GM12878 (cell line): ENCODE measurements at regions not wholly inside any gene's neighbourhood (a gene's known extent, or its start where the extent isn't known, plus 50 kb on each side); places are given as distances from the start of the nearest gene placed in this dataset.

Source experiments
- ATAC-seq: fragments of 200-7000 bp; cut with Tn5 transposase; 3 replicates; pipeline ENCODE4 v1.9.1; 2020; ENCODE audit warnings: mild to moderate bottlenecking, moderate library complexity
- BruUV-seq: library from RNA; stranded (reverse); fragments of 400-500 nt; replicated peaks from 2 replicates; lab custom pipeline; 2021; lab: Mats Ljungman, UMichigan
- CTCF ChIA-PET: fragments of 300-600 bp; sonication (Branson Sonifier 250); formaldehyde crosslinking; extraction: SDS; loops from one replicate; lab custom pipeline; 2021; ENCODE audit warnings: inconsistent platforms; lab: Yijun Ruan, JAX
- POLR2A ChIA-PET: fragments of 350-600 bp; formaldehyde crosslinking; extraction: SDS; loops from one replicate; lab custom pipeline; 2021; ENCODE audit warnings: inconsistent platforms; lab: Charles Lee
- RAD21 ChIA-PET: fragments of 300-600 bp; sonication (Branson Sonifier 250); formaldehyde crosslinking; loops from one replicate; lab custom pipeline; 2023; ENCODE audit warnings: antibody characterized with exemption; ENCODE audit not compliant: unreplicated experiment; lab: Charles Lee
- SMC1A ChIA-PET: fragments of 300-600 bp; sonication (Branson Sonifier 250); formaldehyde crosslinking; loops from one replicate; lab custom pipeline; 2023; ENCODE audit not compliant: unreplicated experiment, uncharacterized antibody; lab: Charles Lee
- DNase-seq: peaks from one replicate; pipeline ENCODE4 v3.0.0-alpha.2; 2011; ENCODE audit warnings: low read depth, low spot score
- FAIRE-seq: peaks from 3 replicates; lab custom pipeline; 2011; peaks lifted over from hg19 to GRCh38; lab: Jason Lieb, UNC
- H2AFZ ChIP-seq: 2 replicates; pipeline ENCODE4 v1.6.0; 2011; ENCODE audit warnings: low read depth, low read length, control low read depth; ENCODE audit not compliant: control insufficient read depth
- H3K27ac ChIP-seq: 2 replicates; pipeline ENCODE4 v1.5.1; 2011; ENCODE audit warnings: control low read depth; ENCODE audit not compliant: control insufficient read depth, insufficient read depth
- H3K27me3 ChIP-seq, 2 experiments: replicated peaks in 1 of 2; 2 replicates each; pipeline versions ENCODE4 v1.6.0 to v1.6.1; 2011; ENCODE audit warnings: low read length in 1 of 2; ENCODE audit not compliant: control insufficient read depth in 2 of 2, insufficient read depth in 2 of 2
- H3K36me3 ChIP-seq, 2 experiments: 2 replicates each; pipeline ENCODE4 v1.5.1; 2011; ENCODE audit warnings: low read length in 1 of 2; ENCODE audit not compliant: control insufficient read depth in 2 of 2, insufficient read depth in 2 of 2
- H3K4me1 ChIP-seq: 2 replicates; pipeline ENCODE4 v1.6.1; 2011; ENCODE audit warnings: mild to moderate bottlenecking, low read length, moderate library complexity, mixed read lengths; ENCODE audit not compliant: control insufficient read depth, insufficient read depth
- H3K4me2 ChIP-seq: 2 replicates; pipeline ENCODE4 v1.6.0; 2011; ENCODE audit warnings: control low read depth; ENCODE audit not compliant: control insufficient read depth, insufficient read depth
- H3K4me3 ChIP-seq: fragments of 200-600 bp; sonication (generic); 2 replicates; pipeline ENCODE4 v1.5.1; 2016
- H3K79me2 ChIP-seq: 2 replicates; pipeline ENCODE4 v1.6.0; 2011; ENCODE audit warnings: low read length; ENCODE audit not compliant: control insufficient read depth, insufficient read depth
- H3K9ac ChIP-seq: 2 replicates; pipeline ENCODE4 v1.8.0; 2011; ENCODE audit warnings: low read length, control low read depth, mixed read lengths; ENCODE audit not compliant: control insufficient read depth, insufficient read depth
- H3K9me3 ChIP-seq: replicated peaks from 3 replicates; pipeline ENCODE4 v1.5.1; 2011; ENCODE audit warnings: mild to moderate bottlenecking, low read length; ENCODE audit not compliant: control insufficient read depth, insufficient read depth
- H4K20me1 ChIP-seq: 2 replicates; pipeline ENCODE4 v1.6.0; 2011; ENCODE audit not compliant: control insufficient read depth, insufficient read depth
- IKZF1 ChIP-seq: fragments of 450-650 bp; conservative IDR thresholded peaks from 2 replicates; pipeline ENCODE4 v1.6.1; 2017; ENCODE audit warnings: antibody characterized with exemption, mild to moderate bottlenecking
- IKZF2 ChIP-seq, 2 experiments: fragments of 450-650 bp; IDR thresholded peaks; 2 replicates each; pipeline ENCODE4 v1.6.1; 2017; ENCODE audit warnings: mild to moderate bottlenecking in 2 of 2, moderate library complexity in 2 of 2
- MEF2B ChIP-seq: fragments of 450-650 bp; IDR thresholded peaks from 2 replicates; pipeline ENCODE4 v1.6.1; 2018; ENCODE audit warnings: mild to moderate bottlenecking, moderate library complexity; ENCODE audit not compliant: partially characterized antibody, poor library complexity, severe bottlenecking
- MTA2 ChIP-seq: fragments of 450-650 bp; IDR thresholded peaks from 2 replicates; pipeline ENCODE4 v1.6.1; 2016; ENCODE audit warnings: low read depth, mild to moderate bottlenecking, moderate library complexity
- RUNX3 ChIP-seq: IDR thresholded peaks from 2 replicates; pipeline ENCODE4 v1.6.1; 2012; ENCODE audit warnings: low read length, inconsistent platforms
- YBX1 ChIP-seq: fragments of 450-650 bp; IDR thresholded peaks from 2 replicates; pipeline ENCODE4 v1.6.1; 2016; ENCODE audit warnings: antibody characterized with exemption
- WGBS: methylation state at CpG from one replicate; pipeline ENCODE4 v1.1.6; 2016; ENCODE audit warnings: low lambda C conversion rate; ENCODE audit not compliant: insufficient replicate concordance, insufficient coverage; ENCODE audit errors: missing lambda C conversion rate; 5-methylcytosine and 5-hydroxymethylcytosine counted together
- in situ Hi-C: fragments of 300-500 bp; cut with MboI; formaldehyde crosslinking; loops from 9 replicates; pipeline ENCODE4 v1.14.3; 2018; ENCODE audit warnings: mixed read lengths
- intact Hi-C: fragments of 100-400 bp; cut with micrococcal nuclease; formaldehyde crosslinking; loops from one replicate; pipeline ENCODE4 v1.14.2; 2022; ENCODE audit not compliant: unreplicated experiment
- TF ChIP-seq, protein P1 (sequence below): IDR thresholded peaks from 2 replicates; pipeline ENCODE4 v1.6.1; 2012; ENCODE audit warnings: low read depth, low read length, improper control_type of control experiment
- TF ChIP-seq, protein P2 (sequence below): fragments of 450-650 bp; IDR thresholded peaks from 2 replicates; pipeline ENCODE4 v1.6.1; 2016; ENCODE audit warnings: mild to moderate bottlenecking
- TF ChIP-seq, protein P3 (sequence below): fragments of 450-650 bp; IDR thresholded peaks from 2 replicates; pipeline ENCODE4 v1.6.1; 2014; ENCODE audit warnings: mild to moderate bottlenecking

DNA sequence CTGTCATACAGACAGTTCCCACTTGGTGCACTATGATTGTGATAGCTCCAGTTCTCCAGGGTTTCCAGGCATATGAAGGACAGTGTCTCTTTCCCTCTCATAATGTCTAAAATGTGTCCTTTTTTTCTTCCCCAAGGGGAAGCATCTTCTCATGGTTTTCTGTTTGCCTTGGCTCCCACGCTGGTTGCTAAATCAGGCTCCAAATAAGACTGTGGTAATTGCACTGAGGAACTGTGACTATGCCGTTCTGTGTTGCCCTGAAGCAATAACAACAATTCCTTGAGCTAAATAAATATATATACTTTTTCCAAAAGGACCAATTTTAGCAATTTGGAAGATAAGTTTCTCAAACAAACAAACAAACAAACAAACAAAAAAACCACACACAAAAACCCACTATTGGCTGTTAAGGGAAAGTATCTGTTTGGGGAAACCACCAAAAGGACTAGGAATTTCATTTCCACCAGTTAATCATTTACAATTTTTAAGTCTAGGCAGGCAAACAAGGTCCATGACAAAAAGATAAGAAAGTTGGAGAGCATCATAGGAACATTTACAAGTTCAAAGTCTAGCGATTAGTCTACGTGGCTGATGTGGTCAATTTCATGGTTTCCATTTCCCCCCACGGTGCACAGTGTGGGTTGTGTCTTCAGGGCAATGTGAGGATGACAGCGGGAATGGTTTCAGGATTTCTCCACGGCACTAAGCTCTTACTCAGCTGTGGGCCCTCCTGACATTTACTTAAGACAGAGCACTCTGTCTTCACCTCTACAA, 62.4 kb downstream of the THNSL1 start:
- Histone ChIP-seq H3K27me3 (no peaks in the 10 kb centered on the region; a peak in 1 of 4 replicates), H3K4me3 (no peak overlapping the region), H3K9me3 (no peaks in the 10 kb centered on the region), H2AFZ (no peak overlapping the region), H3K4me2 (no peak overlapping the region), H3K9ac (no peak overlapping the region), H3K79me2 (no peaks in the 10 kb centered on the region), H3K36me3 (no peaks in the 10 kb centered on the region), H3K4me1 (peaks cover 4% of the 10 kb centered on the region; the same call in 1 of the 2 replicates), H3K27ac (no peak overlapping the region), H4K20me1 (no peaks in the 10 kb centered on the region)
- TF ChIP-seq MEF2B: peak; percentile 68
- TF ChIP-seq YBX1: no peak
- peak; percentile 52; the same call in 1 of the 2 replicates for TF ChIP-seq IKZF1
- TF ChIP-seq RUNX3: peak; percentile 34; the same call in 1 of the 2 replicates
- TF ChIP-seq MTA2: peak; percentile 24; the same call in 1 of the 2 replicates
- TF ChIP-seq, protein P1, sequence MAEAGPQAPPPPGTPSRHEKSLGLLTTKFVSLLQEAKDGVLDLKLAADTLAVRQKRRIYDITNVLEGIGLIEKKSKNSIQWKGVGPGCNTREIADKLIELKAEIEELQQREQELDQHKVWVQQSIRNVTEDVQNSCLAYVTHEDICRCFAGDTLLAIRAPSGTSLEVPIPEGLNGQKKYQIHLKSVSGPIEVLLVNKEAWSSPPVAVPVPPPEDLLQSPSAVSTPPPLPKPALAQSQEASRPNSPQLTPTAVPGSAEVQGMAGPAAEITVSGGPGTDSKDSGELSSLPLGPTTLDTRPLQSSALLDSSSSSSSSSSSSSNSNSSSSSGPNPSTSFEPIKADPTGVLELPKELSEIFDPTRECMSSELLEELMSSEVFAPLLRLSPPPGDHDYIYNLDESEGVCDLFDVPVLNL: no peak
- TF ChIP-seq, protein P2, sequence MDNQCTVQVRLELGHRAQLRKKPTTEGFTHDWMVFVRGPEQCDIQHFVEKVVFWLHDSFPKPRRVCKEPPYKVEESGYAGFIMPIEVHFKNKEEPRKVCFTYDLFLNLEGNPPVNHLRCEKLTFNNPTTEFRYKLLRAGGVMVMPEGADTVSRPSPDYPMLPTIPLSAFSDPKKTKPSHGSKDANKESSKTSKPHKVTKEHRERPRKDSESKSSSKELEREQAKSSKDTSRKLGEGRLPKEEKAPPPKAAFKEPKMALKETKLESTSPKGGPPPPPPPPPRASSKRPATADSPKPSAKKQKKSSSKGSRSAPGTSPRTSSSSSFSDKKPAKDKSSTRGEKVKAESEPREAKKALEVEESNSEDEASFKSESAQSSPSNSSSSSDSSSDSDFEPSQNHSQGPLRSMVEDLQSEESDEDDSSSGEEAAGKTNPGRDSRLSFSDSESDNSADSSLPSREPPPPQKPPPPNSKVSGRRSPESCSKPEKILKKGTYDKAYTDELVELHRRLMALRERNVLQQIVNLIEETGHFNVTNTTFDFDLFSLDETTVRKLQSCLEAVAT: 0 out of 2 replicates have a peak, but pooled peaks have one; percentile 17
- TF ChIP-seq IKZF2 (IDR thresholded peaks at IDR 0.05): peak; percentile 42 to 70; a peak in 2 of 4 replicates
- TF ChIP-seq, protein P3, sequence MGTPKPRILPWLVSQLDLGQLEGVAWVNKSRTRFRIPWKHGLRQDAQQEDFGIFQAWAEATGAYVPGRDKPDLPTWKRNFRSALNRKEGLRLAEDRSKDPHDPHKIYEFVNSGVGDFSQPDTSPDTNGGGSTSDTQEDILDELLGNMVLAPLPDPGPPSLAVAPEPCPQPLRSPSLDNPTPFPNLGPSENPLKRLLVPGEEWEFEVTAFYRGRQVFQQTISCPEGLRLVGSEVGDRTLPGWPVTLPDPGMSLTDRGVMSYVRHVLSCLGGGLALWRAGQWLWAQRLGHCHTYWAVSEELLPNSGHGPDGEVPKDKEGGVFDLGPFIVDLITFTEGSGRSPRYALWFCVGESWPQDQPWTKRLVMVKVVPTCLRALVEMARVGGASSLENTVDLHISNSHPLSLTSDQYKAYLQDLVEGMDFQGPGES: no peak
- 23% methylated on average over 7 of the region's 7 CpGs for WGBS
- FAIRE-seq (peak; percentile 44), DNase-seq (no peak), ATAC-seq (peak; percentile 28)
- in situ Hi-C loops (no loop called here), intact Hi-C loops (loop anchor here (10.0 kb wide), 1 partner anchor 64 kb away; the partner anchor contains the start of genes ENKUR and THNSL1)
- ChIA-PET SMC1A (interaction anchor here (0.6 to 4.9 kb wide), 15 partner anchors 10 to 487 kb away, joined by 3 to 77 read pairs (median 11); no protein-coding TSS in a partner anchor), RAD21 (interaction anchor here (0.9 to 4.7 kb wide), 12 partner anchors 11 to 461 kb away, joined by 3 to 35 read pairs (median 6); partner anchors contain the start of genes ENKUR and THNSL1), CTCF (interaction anchor here (0.6 to 6.2 kb wide), 18 partner anchors 9 to 462 kb away, joined by 3 to 110 read pairs (median 8); no protein-coding TSS in a partner anchor), POLR2A (no interaction called here)
- BruUV-seq: no TSS peak
